Gastrocnemius medialis (tissue), 4 donors: ENCODE measurements at regions not wholly inside any gene's neighbourhood (a gene's known extent, or its start where the extent isn't known, plus 50 kb on each side); places are given as distances from the start of the nearest gene placed in this dataset.

Source experiments
- ATAC-seq, 2 donors: fragments of 150-250 bp; one replicate each; pipeline ENCODE4 v1.9.1; 2016
- DNase-seq, 2 donors: peaks; one replicate each; pipeline ENCODE4 v3.0.0-alpha.2; 2019
- H3K27ac ChIP-seq, 4 donors: fragments of 200-600 bp; sonication (generic); 1 replicate in 1 of 4; 2 replicates in 3 of 4; pipeline ENCODE4 v1.5.1; 2016 to 2018; ENCODE audit warnings: mild to moderate bottlenecking in 2 of 4, moderate library complexity in 1 of 4
- H3K27me3 ChIP-seq, 3 donors: fragments of 200-600 bp; sonication (generic) in 2 of 3; 1 replicate in 1 of 3; 2 replicates in 2 of 3; pipeline versions ENCODE4 v1.5.1 to v1.6.0; 2016 to 2019; ENCODE audit warnings: mild to moderate bottlenecking in 1 of 3, moderate library complexity in 1 of 3
- H3K36me3 ChIP-seq, 2 donors: fragments of 200-600 bp; sonication (generic) in 1 of 2; one replicate each; pipeline ENCODE4 v1.5.1; 2017 to 2018
- H3K4me1 ChIP-seq, 2 donors: fragments of 200-600 bp; sonication (generic) in 1 of 2; one replicate each; pipeline ENCODE4 v1.5.1; 2016 to 2017; ENCODE audit warnings: mild to moderate bottlenecking in 2 of 2
- H3K4me3 ChIP-seq, 4 donors: fragments of 200-600 bp; sonication (generic) in 3 of 4; 1 replicate in 1 of 4; 2 replicates in 3 of 4; pipeline ENCODE4 v1.5.1; 2016 to 2019; ENCODE audit warnings: mild to moderate bottlenecking in 2 of 4
- H3K9me3 ChIP-seq, 3 donors: fragments of 200-600 bp; sonication (generic) in 2 of 3; 1 replicate in 1 of 3; 2 replicates in 2 of 3; pipeline ENCODE4 v1.5.1; 2016 to 2019
- CTCF ChIP-seq, 5 experiments: fragments of 450-650 bp in 3 of 5; fragments of 200-600 bp in 2 of 5; sonication (generic) in 2 of 5; IDR thresholded peaks in 4 of 5; conservative IDR thresholded peaks in 1 of 5; 1 replicate in 4 of 5; 2 replicates in 1 of 5; pipeline ENCODE4 v1.5.1; 2016 to 2019; ENCODE audit warnings: antibody characterized with exemption in 5 of 5, mild to moderate bottlenecking in 3 of 5, moderate library complexity in 3 of 5
- POLR2A ChIP-seq, 2 donors: fragments of 450-650 bp; IDR thresholded peaks; one replicate each; pipeline ENCODE4 v1.6.1; 2017; ENCODE audit warnings: antibody characterized with exemption in 2 of 2, mild to moderate bottlenecking in 2 of 2, moderate library complexity in 2 of 2
- in situ Hi-C, 4 donors: fragments of 200-750 bp; cut with MboI; loops; one replicate each; pipeline versions ENCODE4 v1.15.0 to v1.8.0; 2017; ENCODE audit warnings: low sequenced_read_pairs in 4 of 4
- intact Hi-C: fragments of 100-400 bp; cut with DNase I; formaldehyde crosslinking; loops from one replicate; pipeline ENCODE4 v1.15.1; 2023; ENCODE audit warnings: low total_unique reads

- Histone ChIP-seq H3K27ac (no peak overlapping the region), H3K4me3 (no peak overlapping the region), H3K27me3 (peaks cover 0 to 4% (median 0%) of the 10 kb centered on the region in 3 donors), H3K9me3 (no peaks in the 10 kb centered on the region), H3K4me1 (no peaks in the 10 kb centered on the region), H3K36me3 (no peaks in the 10 kb centered on the region)
- TF ChIP-seq POLR2A (IDR thresholded peaks at IDR 0.05) (no peak), CTCF (IDR thresholded peaks at IDR 0.05 in 4 of 5, conservative IDR thresholded peaks at IDR 0.05 in 1 of 5) (no peak)
- intact Hi-C loops (no loop called here), in situ Hi-C loops (no loop called here)
- ATAC-seq (no peak), DNase-seq (no peak)
Observed at GRCh38 chr12:118840399-118840798, 140.9 kb upstream of the SRRM4 start.

- DNase-seq (no peak), ATAC-seq (no peak)
- H3K9me3 ChIP-seq = no peaks in the 10 kb centered on the region
- no peaks in the 10 kb centered on the region for H3K36me3 ChIP-seq
- in situ Hi-C loops = no loop called here
- intact Hi-C loops = no loop called here
- TF ChIP-seq POLR2A (IDR thresholded peaks at IDR 0.05) (no peak), CTCF (IDR thresholded peaks at IDR 0.05 in 4 of 5, conservative IDR thresholded peaks at IDR 0.05 in 1 of 5) (no peak)
- H3K4me1 ChIP-seq = no peaks in the 10 kb centered on the region
- H3K4me3 ChIP-seq = no peak overlapping the region
- H3K27me3 ChIP-seq = peaks cover 0 to 4% (median 0%) of the 10 kb centered on the region in 3 donors
- no peak overlapping the region for H3K27ac ChIP-seq
Observed at GRCh38 chr12:118840878-118841277, 140.5 kb upstream of the SRRM4 start.

- H3K27me3 ChIP-seq = peaks cover 0 to 4% (median 0%) of the 10 kb centered on the region in 3 donors
- in situ Hi-C loops (no loop called here), intact Hi-C loops (no loop called here)
- DNase-seq (no peak), ATAC-seq (no peak)
- no peak overlapping the region for H3K4me3 ChIP-seq
- no peaks in the 10 kb centered on the region for H3K4me1 ChIP-seq
- H3K36me3 ChIP-seq = no peaks in the 10 kb centered on the region
- H3K9me3 ChIP-seq = no peaks in the 10 kb centered on the region
- TF ChIP-seq POLR2A (IDR thresholded peaks at IDR 0.05) (no peak), CTCF (IDR thresholded peaks at IDR 0.05 in 4 of 5, conservative IDR thresholded peaks at IDR 0.05 in 1 of 5) (no peak)
- no peak overlapping the region for H3K27ac ChIP-seq
Observed at GRCh38 chr12:118841588-118841987, 139.8 kb upstream of the SRRM4 start.

- H3K4me1 ChIP-seq = no peaks in the 10 kb centered on the region
- in situ Hi-C loops = no loop called here
- intact Hi-C loops = no loop called here
- peaks cover 0 to 4% (median 0%) of the 10 kb centered on the region in 3 donors for H3K27me3 ChIP-seq
- no peaks in the 10 kb centered on the region for H3K9me3 ChIP-seq
- DNase-seq (no peak), ATAC-seq (no peak)
- H3K4me3 ChIP-seq = no peak overlapping the region
- H3K27ac ChIP-seq = no peak overlapping the region
- no peaks in the 10 kb centered on the region for H3K36me3 ChIP-seq
- no peak for TF ChIP-seq POLR2A (IDR thresholded peaks at IDR 0.05)
- TF ChIP-seq CTCF (IDR thresholded peaks at IDR 0.05 in 4 of 5, conservative IDR thresholded peaks at IDR 0.05 in 1 of 5) = no peak
Observed at GRCh38 chr12:118842866-118843265, 138.5 kb upstream of the SRRM4 start.

GRCh38 chr12:118846416-118846815 lies 134.9 kb upstream of the SRRM4 start:
- DNase-seq = no peak
- in situ Hi-C loops = no loop called here
- ATAC-seq = no peak
- no peak overlapping the region for H3K4me3 ChIP-seq
- H3K4me1 ChIP-seq = no peaks in the 10 kb centered on the region
- no peak for TF ChIP-seq POLR2A (IDR thresholded peaks at IDR 0.05)
- TF ChIP-seq CTCF (IDR thresholded peaks at IDR 0.05 in 4 of 5, conservative IDR thresholded peaks at IDR 0.05 in 1 of 5) = no peak
- no peaks in the 10 kb centered on the region for H3K36me3 ChIP-seq
- no peak overlapping the region for H3K27ac ChIP-seq
- H3K27me3 ChIP-seq = peaks cover 0 to 4% (median 0%) of the 10 kb centered on the region in 3 donors
- H3K9me3 ChIP-seq = no peaks in the 10 kb centered on the region
- intact Hi-C loops = no loop called here
